ENCODE measurements at regions not wholly inside any gene's neighbourhood (a gene's known extent, or its start where the extent isn't known, plus 50 kb on each side); places are given as distances from the start of the nearest gene placed in this dataset.

GRCh38 chr21:38909929-38910328 is 104.2 kb downstream of the ETS2 start:
- TF ChIP-seq, protein P1, sequence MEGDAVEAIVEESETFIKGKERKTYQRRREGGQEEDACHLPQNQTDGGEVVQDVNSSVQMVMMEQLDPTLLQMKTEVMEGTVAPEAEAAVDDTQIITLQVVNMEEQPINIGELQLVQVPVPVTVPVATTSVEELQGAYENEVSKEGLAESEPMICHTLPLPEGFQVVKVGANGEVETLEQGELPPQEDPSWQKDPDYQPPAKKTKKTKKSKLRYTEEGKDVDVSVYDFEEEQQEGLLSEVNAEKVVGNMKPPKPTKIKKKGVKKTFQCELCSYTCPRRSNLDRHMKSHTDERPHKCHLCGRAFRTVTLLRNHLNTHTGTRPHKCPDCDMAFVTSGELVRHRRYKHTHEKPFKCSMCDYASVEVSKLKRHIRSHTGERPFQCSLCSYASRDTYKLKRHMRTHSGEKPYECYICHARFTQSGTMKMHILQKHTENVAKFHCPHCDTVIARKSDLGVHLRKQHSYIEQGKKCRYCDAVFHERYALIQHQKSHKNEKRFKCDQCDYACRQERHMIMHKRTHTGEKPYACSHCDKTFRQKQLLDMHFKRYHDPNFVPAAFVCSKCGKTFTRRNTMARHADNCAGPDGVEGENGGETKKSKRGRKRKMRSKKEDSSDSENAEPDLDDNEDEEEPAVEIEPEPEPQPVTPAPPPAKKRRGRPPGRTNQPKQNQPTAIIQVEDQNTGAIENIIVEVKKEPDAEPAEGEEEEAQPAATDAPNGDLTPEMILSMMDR (IDR thresholded peaks at IDR 0.05): no peak
- TF ChIP-seq POLR2A (IDR thresholded peaks at IDR 0.05): no peak
